SJCRH30 (cell line): ENCODE measurements at regions not wholly inside any gene's neighbourhood (a gene's known extent, or its start where the extent isn't known, plus 50 kb on each side); places are given as distances from the start of the nearest gene placed in this dataset.
"Not testable (repeated sequence)": the region's sequence is repeated elsewhere in the genome, so short reads cannot be mapped to it uniquely, and the experiment has no call there.

Experiments used
- DNase-seq, 2 experiments: peaks; one replicate each; pipeline ENCODE4 v3.0.0-alpha.2; 2015 to 2020
- H3K27ac ChIP-seq: fragments of 250-450 bp; sonication (Bioruptor Pico); 2 replicates; pipeline ENCODE4 v1.5.1; 2020; ENCODE audit warnings: mild to moderate bottlenecking, moderate library complexity
- H3K27me3 ChIP-seq: fragments of 250-450 bp; sonication (Bioruptor Pico); 2 replicates; pipeline ENCODE4 v1.5.1; 2020; ENCODE audit warnings: mild to moderate bottlenecking, moderate library complexity
- H3K36me3 ChIP-seq: fragments of 250-450 bp; sonication (Bioruptor Pico); 2 replicates; pipeline ENCODE4 v1.5.1; 2020; ENCODE audit warnings: mild to moderate bottlenecking, moderate library complexity
- H3K4me1 ChIP-seq: fragments of 250-450 bp; sonication (Bioruptor Pico); 2 replicates; pipeline ENCODE4 v1.5.1; 2020; ENCODE audit warnings: mild to moderate bottlenecking, moderate library complexity
- H3K4me3 ChIP-seq: fragments of 250-450 bp; sonication (Bioruptor Pico); 2 replicates; pipeline ENCODE4 v1.5.1; 2020; ENCODE audit warnings: mild to moderate bottlenecking, moderate library complexity
- H3K9me3 ChIP-seq: fragments of 250-450 bp; sonication (Bioruptor Pico); replicated peaks from 2 replicates; pipeline ENCODE4 v1.5.1; 2020; ENCODE audit warnings: mild to moderate bottlenecking, moderate library complexity

DNA sequence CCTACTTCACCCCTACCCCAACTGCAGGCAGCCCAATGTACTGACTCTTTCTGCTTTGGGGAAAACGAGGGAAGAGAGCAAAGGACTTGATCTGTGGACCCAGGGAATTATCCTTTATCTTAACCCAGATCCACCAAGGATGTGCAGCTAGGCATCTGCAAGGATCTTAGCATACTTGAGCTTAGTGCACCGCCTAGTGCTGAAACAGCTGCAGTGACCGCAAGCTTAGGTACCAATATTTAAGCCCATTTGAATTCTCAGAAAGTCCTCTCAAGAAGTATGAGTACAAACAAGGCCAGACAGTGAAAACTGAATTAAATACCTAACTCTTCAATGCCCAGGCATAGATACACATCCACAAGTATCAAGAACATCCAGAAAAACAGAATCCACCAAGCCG lies 576.7 kb upstream of the ADAMTS16 start:
- H3K36me3 ChIP-seq = no peaks in the 10 kb centered on the region
- no peaks in the 10 kb centered on the region for H3K27me3 ChIP-seq
- no peaks in the 10 kb centered on the region for H3K4me1 ChIP-seq
- DNase-seq = peak in 1 of 2 experiments; percentile 10
- no peaks in the 10 kb centered on the region for H3K9me3 ChIP-seq
- H3K4me3 ChIP-seq = no peak overlapping the region
- H3K27ac ChIP-seq = no peak overlapping the region

DNA sequence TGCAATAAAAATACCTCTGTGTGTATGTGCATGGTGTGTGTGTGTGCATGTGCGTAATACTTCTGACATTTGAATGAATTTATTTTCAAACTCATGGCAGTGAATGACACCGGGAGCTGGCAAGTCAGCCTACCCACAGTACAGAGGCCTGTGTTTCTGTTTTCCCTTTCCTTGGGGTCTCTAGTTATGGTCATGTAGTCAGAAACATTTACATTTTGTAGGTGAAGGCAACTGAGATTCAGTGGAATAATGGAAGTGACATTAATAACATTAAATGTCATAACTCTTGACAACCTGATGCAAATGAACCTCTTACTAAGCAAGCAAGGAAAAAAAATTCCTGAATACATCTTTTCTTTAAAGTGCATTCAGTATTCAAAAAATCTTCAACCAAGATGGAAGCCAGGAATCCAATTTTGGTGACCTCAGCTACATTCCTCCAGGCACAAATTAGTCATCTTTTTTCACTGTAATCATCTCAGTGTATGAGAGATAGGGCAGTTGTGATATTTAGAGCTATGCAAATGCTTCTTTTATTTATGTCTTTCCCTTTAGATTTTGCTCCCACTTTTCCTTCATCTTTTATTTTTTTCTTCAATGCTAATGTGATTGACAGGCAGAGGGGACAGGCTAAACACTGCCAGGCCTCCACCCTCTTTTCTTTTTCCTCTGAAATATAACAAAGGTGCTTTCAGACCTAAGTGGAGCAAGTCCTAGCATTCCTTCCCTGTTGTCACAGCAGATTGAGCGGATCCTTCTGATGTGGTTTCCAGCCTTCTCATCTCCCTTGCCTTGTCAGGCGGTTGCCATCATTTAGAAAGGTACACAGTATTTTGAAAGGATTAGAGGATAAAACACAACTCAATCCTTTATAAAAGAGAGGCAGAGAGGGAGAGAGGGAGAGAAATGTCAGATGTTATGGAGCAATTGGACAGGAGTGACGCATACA lies 569.8 kb upstream of the ADAMTS16 start:
- Histone ChIP-seq H3K4me3 (no peak overlapping the region), H3K4me1 (no peaks in the 10 kb centered on the region), H3K9me3 (no peaks in the 10 kb centered on the region), H3K27ac (no peak overlapping the region), H3K27me3 (no peaks in the 10 kb centered on the region), H3K36me3 (no peaks in the 10 kb centered on the region)
- no peak for DNase-seq

- no peak for DNase-seq
- Histone ChIP-seq H3K4me3 (no peak overlapping the region), H3K27me3 (no peaks in the 10 kb centered on the region), H3K27ac (no peak overlapping the region), H3K36me3 (no peaks in the 10 kb centered on the region), H3K9me3 (no peaks in the 10 kb centered on the region), H3K4me1 (no peaks in the 10 kb centered on the region)
These were observed 568.7 kb upstream of the ADAMTS16 start for GRCh38 chr5:4571248-4571948.

DNA sequence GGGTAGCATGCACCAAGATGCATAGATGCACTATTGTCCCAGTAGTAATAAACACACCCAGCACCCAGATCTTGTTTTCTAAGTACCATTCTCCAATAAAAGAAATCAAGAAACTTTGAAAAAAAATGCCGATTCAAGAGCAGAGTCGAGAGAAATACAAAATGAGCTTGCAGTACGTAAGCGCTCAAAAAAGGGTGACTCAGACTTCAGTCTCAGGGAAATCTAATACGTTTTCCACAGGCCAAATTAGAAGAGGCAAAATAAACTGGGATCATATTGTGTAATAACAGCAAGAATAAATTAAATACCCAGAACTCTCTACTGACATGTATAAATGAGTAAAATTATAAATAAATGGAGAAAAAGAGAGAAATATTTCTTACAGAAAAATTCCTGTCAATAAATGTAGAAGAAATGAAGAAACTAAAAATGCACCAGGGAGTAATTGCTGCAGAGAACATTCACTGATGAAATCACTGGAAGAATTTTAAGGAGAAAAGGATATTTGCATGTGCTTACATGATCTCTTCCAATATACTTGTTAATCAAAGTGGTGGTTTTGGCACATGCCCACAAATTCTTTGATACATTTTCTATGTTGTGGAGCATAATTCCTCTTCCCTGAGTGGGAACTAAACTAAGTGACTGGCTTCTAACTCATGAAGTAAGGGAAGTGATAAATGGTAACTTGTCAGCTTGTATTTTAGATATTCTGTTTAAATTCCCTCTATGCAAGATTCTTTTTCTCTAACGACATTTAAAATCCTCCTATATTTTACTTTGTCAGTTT lies 567.6 kb upstream of the ADAMTS16 start:
- H3K27me3 ChIP-seq = no peaks in the 10 kb centered on the region
- H3K9me3 ChIP-seq = no peaks in the 10 kb centered on the region
- H3K27ac ChIP-seq = no peak overlapping the region
- H3K4me3 ChIP-seq = no peak overlapping the region
- DNase-seq = no peak
- no peaks in the 10 kb centered on the region for H3K4me1 ChIP-seq
- no peaks in the 10 kb centered on the region for H3K36me3 ChIP-seq

- Histone ChIP-seq H3K4me3 (no peak overlapping the region), H3K27me3 (no peaks in the 10 kb centered on the region), H3K27ac (no peak overlapping the region), H3K36me3 (no peaks in the 10 kb centered on the region), H3K9me3 (no peaks in the 10 kb centered on the region), H3K4me1 (no peaks in the 10 kb centered on the region)
- no peak for DNase-seq
These were observed 564.5 kb upstream of the ADAMTS16 start for GRCh38 chr5:4575608-4576007.

DNA sequence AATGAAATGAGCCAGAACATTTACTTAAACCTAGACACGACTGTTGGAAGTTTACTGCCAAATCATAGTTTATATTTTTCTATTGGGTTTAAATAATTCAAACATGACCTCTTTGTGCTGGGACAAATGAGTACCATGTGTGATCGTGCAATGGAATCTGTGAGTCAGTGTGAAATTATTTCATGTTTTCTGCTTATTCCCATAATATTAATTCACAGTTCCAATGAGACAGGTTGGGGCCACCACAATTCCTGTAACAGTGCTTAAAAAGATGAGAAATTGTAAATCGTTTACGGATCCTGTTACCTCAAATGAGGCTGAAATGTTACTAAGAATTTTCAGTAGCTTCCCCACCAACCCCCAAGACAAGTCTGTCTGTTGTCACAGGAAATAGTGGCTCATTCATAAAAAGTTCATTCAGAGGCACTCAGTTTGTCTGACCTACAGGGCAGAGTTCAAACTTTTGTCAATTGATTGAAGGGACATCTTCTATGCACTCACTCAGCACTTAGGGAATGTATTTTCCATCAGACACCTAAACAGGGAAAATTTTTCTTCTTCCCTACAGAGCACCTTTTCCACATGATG lies 563.9 kb upstream of the ADAMTS16 start:
- H3K4me1 ChIP-seq = no peaks in the 10 kb centered on the region
- no peak overlapping the region for H3K27ac ChIP-seq
- DNase-seq = no peak
- no peaks in the 10 kb centered on the region for H3K27me3 ChIP-seq
- no peak overlapping the region for H3K4me3 ChIP-seq
- no peaks in the 10 kb centered on the region for H3K36me3 ChIP-seq
- H3K9me3 ChIP-seq = no peaks in the 10 kb centered on the region

- Histone ChIP-seq H3K27ac (no peak overlapping the region), H3K36me3 (no peaks in the 10 kb centered on the region), H3K4me1 (no peaks in the 10 kb centered on the region), H3K4me3 (no peak overlapping the region), H3K27me3 (no peaks in the 10 kb centered on the region), H3K9me3 (no peaks in the 10 kb centered on the region)
- DNase-seq = no peak
These were observed 563.2 kb upstream of the ADAMTS16 start for GRCh38 chr5:4576908-4577307.

- no peaks in the 10 kb centered on the region for H3K4me1 ChIP-seq
- no peak overlapping the region for H3K27ac ChIP-seq
- no peaks in the 10 kb centered on the region for H3K36me3 ChIP-seq
- H3K9me3 ChIP-seq = no peaks in the 10 kb centered on the region
- no peak for DNase-seq
- no peak overlapping the region for H3K4me3 ChIP-seq
- H3K27me3 ChIP-seq = no peaks in the 10 kb centered on the region
These were observed 560.5 kb upstream of the ADAMTS16 start for GRCh38 chr5:4579679-4580078.

- Histone ChIP-seq H3K27ac (no peak overlapping the region), H3K36me3 (no peaks in the 10 kb centered on the region), H3K9me3 (no peaks in the 10 kb centered on the region), H3K27me3 (no peaks in the 10 kb centered on the region), H3K4me3 (no peak overlapping the region), H3K4me1 (no peaks in the 10 kb centered on the region)
- DNase-seq = no peak
These were observed 559.4 kb upstream of the ADAMTS16 start for GRCh38 chr5:4580772-4581171.

GRCh38 chr5:4581289-4581688 lies 558.8 kb upstream of the ADAMTS16 start:
- H3K36me3 ChIP-seq = no peaks in the 10 kb centered on the region
- no peaks in the 10 kb centered on the region for H3K27me3 ChIP-seq
- no peak overlapping the region for H3K4me3 ChIP-seq
- no peaks in the 10 kb centered on the region for H3K9me3 ChIP-seq
- no peak for DNase-seq
- no peak overlapping the region for H3K27ac ChIP-seq
- H3K4me1 ChIP-seq = no peaks in the 10 kb centered on the region

- no peak overlapping the region for H3K27ac ChIP-seq
- H3K4me1 ChIP-seq = no peaks in the 10 kb centered on the region
- H3K27me3 ChIP-seq = no peaks in the 10 kb centered on the region
- no peaks in the 10 kb centered on the region for H3K36me3 ChIP-seq
- H3K9me3 ChIP-seq = no peaks in the 10 kb centered on the region
- H3K4me3 ChIP-seq = no peak overlapping the region
- DNase-seq = no peak
These were observed 555.1 kb upstream of the ADAMTS16 start for GRCh38 chr5:4584982-4585381.

GRCh38 chr5:4613440-4613839 lies 526.7 kb upstream of the ADAMTS16 start:
- H3K4me3 ChIP-seq = no peak overlapping the region
- no peak for DNase-seq
- H3K27ac ChIP-seq = no peak overlapping the region
- H3K27me3 ChIP-seq = no peaks in the 10 kb centered on the region
- H3K36me3 ChIP-seq = no peaks in the 10 kb centered on the region
- H3K9me3 ChIP-seq = no peaks in the 10 kb centered on the region
- no peaks in the 10 kb centered on the region for H3K4me1 ChIP-seq

DNA sequence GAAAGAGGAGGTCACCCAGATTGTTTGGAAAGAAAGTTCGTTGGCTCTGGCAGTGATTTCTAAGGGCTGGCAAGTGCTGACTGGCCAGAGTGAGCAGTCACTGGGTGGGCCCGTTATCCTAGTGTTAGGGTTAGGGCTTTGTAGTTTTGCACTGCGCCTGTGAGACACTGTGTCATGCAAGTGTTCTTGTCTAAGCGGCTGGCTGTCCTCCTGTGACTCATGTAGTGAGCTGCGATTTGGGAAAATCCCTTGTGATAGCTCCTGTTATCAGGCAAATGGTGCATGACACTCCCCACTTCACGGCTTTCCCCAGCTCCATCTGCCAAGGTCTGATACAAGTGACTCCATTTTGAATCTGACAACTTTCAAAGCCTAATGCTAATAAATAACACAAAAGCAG lies 526.0 kb upstream of the ADAMTS16 start:
- H3K27ac ChIP-seq = no peak overlapping the region
- H3K9me3 ChIP-seq = no peaks in the 10 kb centered on the region
- DNase-seq = no peak
- H3K27me3 ChIP-seq = no peaks in the 10 kb centered on the region
- H3K36me3 ChIP-seq = no peaks in the 10 kb centered on the region
- H3K4me1 ChIP-seq = no peaks in the 10 kb centered on the region
- H3K4me3 ChIP-seq = no peak overlapping the region

- H3K27ac ChIP-seq, DNase-seq, H3K4me1 ChIP-seq, H3K9me3 ChIP-seq, H3K36me3 ChIP-seq, H3K27me3 ChIP-seq, H3K4me3 ChIP-seq: not testable (repeated sequence)
These were observed 524.8 kb upstream of the ADAMTS16 start for GRCh38 chr5:4615369-4615768.
